PC-3 (cell line): ENCODE measurements at regions not wholly inside any gene's neighbourhood (a gene's known extent, or its start where the extent isn't known, plus 50 kb on each side); places are given as distances from the start of the nearest gene placed in this dataset.

Source experiments
- ATAC-seq: fragments of 200-7000 bp; cut with Tn5 transposase; 2 replicates; pipeline ENCODE4 v1.9.1; 2020; ENCODE audit warnings: mild to moderate bottlenecking, moderate library complexity
- BruUV-seq: library from RNA; stranded (reverse); fragments of 400-500 nt; replicated peaks from 2 replicates; lab custom pipeline; 2021; lab: Mats Ljungman, UMichigan
- CTCF ChIA-PET: fragments of 300-600 bp; sonication (Branson Sonifier 250); formaldehyde crosslinking; loops from one replicate; lab custom pipeline; 2022; ENCODE audit warnings: antibody characterized with exemption; lab: Charles Lee
- POLR2A ChIA-PET: fragments of 300-600 bp; sonication (Branson Sonifier 250); formaldehyde crosslinking; loops from one replicate; lab custom pipeline; 2022; ENCODE audit warnings: antibody characterized with exemption; ENCODE audit not compliant: unreplicated experiment; lab: Charles Lee
- DNase-seq: peaks from one replicate; pipeline ENCODE4 v3.0.0-alpha.2; 2015
- H2AFZ ChIP-seq: fragments of 300-600 bp; sonication (generic); 2 replicates; pipeline ENCODE4 v1.6.0; 2016; ENCODE audit warnings: antibody characterized with exemption, low read length
- H3F3A ChIP-seq: fragments of 300-600 bp; sonication (generic); one replicate; pipeline ENCODE4 v1.6.0; 2017; ENCODE audit warnings: antibody characterized with exemption, low read length, control low read depth, mild to moderate bottlenecking; ENCODE audit not compliant: unreplicated experiment
- H3K27ac ChIP-seq: fragments of 300-600 bp; sonication (generic); 2 replicates; pipeline ENCODE4 v1.5.1; 2016; ENCODE audit warnings: mild to moderate bottlenecking, low read length
- H3K27me3 ChIP-seq: fragments of 300-600 bp; sonication (generic); 2 replicates; pipeline ENCODE4 v1.6.1; 2016; ENCODE audit warnings: low read length, mixed read lengths
- H3K36me3 ChIP-seq: fragments of 300-600 bp; sonication (generic); 2 replicates; pipeline ENCODE4 v1.6.1; 2016; ENCODE audit warnings: low read depth, mixed run types, low read length, mixed read lengths
- H3K4me1 ChIP-seq: fragments of 300-600 bp; sonication (generic); 2 replicates; pipeline ENCODE4 v1.5.1; 2016; ENCODE audit warnings: low read length; ENCODE audit not compliant: insufficient read depth
- H3K4me2 ChIP-seq: fragments of 300-600 bp; sonication (generic); 2 replicates; pipeline ENCODE4 v1.6.0; 2016; ENCODE audit warnings: low read length
- H3K4me3 ChIP-seq: fragments of 300-600 bp; sonication (generic); 2 replicates; pipeline ENCODE4 v1.5.1; 2016; ENCODE audit warnings: mild to moderate bottlenecking, low read length, mixed read lengths
- H3K79me2 ChIP-seq: fragments of 300-600 bp; sonication (generic); 2 replicates; pipeline ENCODE4 v1.6.1; 2017; ENCODE audit warnings: low read length, mixed read lengths
- H3K9ac ChIP-seq: fragments of 300-600 bp; sonication (generic); 2 replicates; pipeline ENCODE4 v1.6.0; 2016; ENCODE audit warnings: mild to moderate bottlenecking, low read length
- H3K9me2 ChIP-seq: fragments of 300-600 bp; sonication (generic); replicated peaks from 2 replicates; pipeline ENCODE4 v1.6.1; 2016; ENCODE audit warnings: mixed run types, low read length, mixed read lengths
- H3K9me3 ChIP-seq: fragments of 300-600 bp; sonication (generic); 2 replicates; pipeline ENCODE4 v1.6.1; 2016; ENCODE audit warnings: low read length, mixed read lengths
- H4K20me1 ChIP-seq: fragments of 300-600 bp; sonication (generic); 2 replicates; pipeline ENCODE4 v1.6.1; 2016; ENCODE audit warnings: low read length, mixed read lengths
- CTCF ChIP-seq: fragments of 300-600 bp; sonication (generic); conservative IDR thresholded peaks from 2 replicates; pipeline ENCODE4 v1.5.1; 2017; ENCODE audit warnings: antibody characterized with exemption, low read depth, mild to moderate bottlenecking, low read length
- EZH2 ChIP-seq: fragments of 300-600 bp; sonication (generic); IDR thresholded peaks from one replicate; pipeline ENCODE4 v1.6.1; 2017; ENCODE audit warnings: antibody characterized with exemption, mild to moderate bottlenecking, low read length; ENCODE audit not compliant: unreplicated experiment
- EZH2phosphoT487 ChIP-seq: fragments of 300-600 bp; sonication (generic); IDR thresholded peaks from 2 replicates; pipeline ENCODE4 v1.6.1; 2018; ENCODE audit warnings: mild to moderate bottlenecking, antibody characterized with exemption, low read length, borderline replicate concordance
- intact Hi-C: fragments of 100-400 bp; cut with micrococcal nuclease; formaldehyde crosslinking; loops from 2 replicates; pipeline ENCODE4 v1.9.0; 2023

- Histone ChIP-seq H3K4me1 (no peaks in the 10 kb centered on the region), H3K4me2 (no peak overlapping the region), H3F3A (no peaks in the 10 kb centered on the region), H4K20me1 (no peaks in the 10 kb centered on the region), H3K79me2 (no peaks in the 10 kb centered on the region), H3K9me2 (no peaks in the 10 kb centered on the region), H2AFZ (no peak overlapping the region), H3K4me3 (no peak overlapping the region), H3K27ac (no peak overlapping the region), H3K27me3 (no peaks in the 10 kb centered on the region), H3K9me3 (no peaks in the 10 kb centered on the region), H3K36me3 (no peaks in the 10 kb centered on the region), H3K9ac (no peak overlapping the region)
- DNase-seq: no peak
- no TSS peak for BruUV-seq
- intact Hi-C loops: no loop called here
- TF ChIP-seq CTCF (no peak), EZH2 (no peak), EZH2phosphoT487 (no peak)
- no peak for ATAC-seq
- CTCF ChIA-PET: no interaction called here
- POLR2A ChIA-PET: no interaction called here
Observed at GRCh38 chr9:81052846-81053245, 636.5 kb downstream of the TLE1 start.

- H3F3A ChIP-seq: no peaks in the 10 kb centered on the region
- H3K9ac ChIP-seq: no peak overlapping the region
- POLR2A ChIA-PET: no interaction called here
- no peaks in the 10 kb centered on the region for H3K9me2 ChIP-seq
- H4K20me1 ChIP-seq: no peaks in the 10 kb centered on the region
- intact Hi-C loops: no loop called here
- H3K4me3 ChIP-seq: no peak overlapping the region
- DNase-seq (no peak), ATAC-seq (no peak)
- TF ChIP-seq EZH2 (no peak), EZH2phosphoT487 (no peak), CTCF (no peak)
- H3K9me3 ChIP-seq: no peaks in the 10 kb centered on the region
- no peaks in the 10 kb centered on the region for H3K79me2 ChIP-seq
- no TSS peak for BruUV-seq
- H3K27me3 ChIP-seq: no peaks in the 10 kb centered on the region
- H3K27ac ChIP-seq: no peak overlapping the region
- no peaks in the 10 kb centered on the region for H3K36me3 ChIP-seq
- CTCF ChIA-PET: no interaction called here
- H2AFZ ChIP-seq: no peak overlapping the region
- H3K4me1 ChIP-seq: no peaks in the 10 kb centered on the region
- H3K4me2 ChIP-seq: no peak overlapping the region
Observed at GRCh38 chr9:81047280-81047679, 642.1 kb downstream of the TLE1 start.

DNA sequence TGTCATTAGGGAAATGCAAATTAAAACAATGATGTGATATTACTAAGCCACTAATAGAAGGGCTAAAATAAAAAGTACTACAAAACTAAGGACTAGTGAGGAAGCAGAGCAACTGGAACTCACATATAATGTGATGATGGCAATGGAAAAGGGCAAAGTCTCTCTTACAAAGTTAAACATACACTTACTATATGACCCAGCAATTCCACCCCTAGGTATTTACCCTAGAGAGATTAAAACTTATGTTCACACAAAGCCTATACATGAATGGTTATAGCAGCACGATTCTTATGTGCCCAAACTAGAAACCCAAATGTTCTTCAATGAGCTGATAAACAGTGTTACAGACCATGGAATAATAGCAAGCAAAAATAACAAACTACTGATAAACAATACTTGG, 643.7 kb downstream of the TLE1 start:
- H3K4me1 ChIP-seq: no peaks in the 10 kb centered on the region
- intact Hi-C loops: no loop called here
- no peak overlapping the region for H3K27ac ChIP-seq
- ChIA-PET POLR2A (no interaction called here), CTCF (no interaction called here)
- H3K9me3 ChIP-seq: no peaks in the 10 kb centered on the region
- no peaks in the 10 kb centered on the region for H4K20me1 ChIP-seq
- no peak for TF ChIP-seq CTCF
- no peak for ATAC-seq
- H3K79me2 ChIP-seq: no peaks in the 10 kb centered on the region
- no peaks in the 10 kb centered on the region for H3K27me3 ChIP-seq
- H3K4me2 ChIP-seq: no peak overlapping the region
- no peaks in the 10 kb centered on the region for H3K9me2 ChIP-seq
- BruUV-seq: no TSS peak
- H3K36me3 ChIP-seq: no peaks in the 10 kb centered on the region
- H3K4me3 ChIP-seq: no peak overlapping the region
- DNase-seq: no peak
- no peak overlapping the region for H2AFZ ChIP-seq
- no peaks in the 10 kb centered on the region for H3F3A ChIP-seq
- no peak overlapping the region for H3K9ac ChIP-seq
